SKM-1 treated with dmso at 0.1 percent for 144 hours (cell line): ENCODE measurements at regions not wholly inside any gene's neighbourhood (a gene's known extent, or its start where the extent isn't known, plus 50 kb on each side); places are given as distances from the start of the nearest gene placed in this dataset.
"Not testable (repeated sequence)": the region's sequence is repeated elsewhere in the genome, so short reads cannot be mapped to it uniquely, and the experiment has no call there.

Experiments used
- DNase-seq: peaks from one replicate; lab custom pipeline; 2025; ENCODE audit not compliant: unreplicated experiment; lab: John Stamatoyannopoulos, UW

- DNase-seq, result no peak
Measured at GRCh38 chrX:906586-906985, 276.0 kb downstream of the SHOX start.

GRCh38 chrX:905848-906566 lies 275.4 kb downstream of the SHOX start:
- no peak for DNase-seq

GRCh38 chrX:903116-903515 lies 272.5 kb downstream of the SHOX start:
- no peak for DNase-seq

GRCh38 chrX:896256-896655 lies 265.7 kb downstream of the SHOX start:
- no peak for DNase-seq

- DNase-seq, result no peak
Measured at GRCh38 chrX:889966-890651, 259.5 kb downstream of the SHOX start.

GRCh38 chrX:887724-888123 lies 257.1 kb downstream of the SHOX start:
- not testable (repeated sequence) for DNase-seq

- no peak for DNase-seq
Measured at GRCh38 chrX:883588-883987, 253.0 kb downstream of the SHOX start.

GRCh38 chrX:879756-880698 lies 249.4 kb downstream of the SHOX start:
- not testable (repeated sequence) for DNase-seq

GRCh38 chrX:874061-874460 lies 243.5 kb downstream of the SHOX start:
- DNase-seq, result no peak

- DNase-seq, result no peak
Measured at GRCh38 chrX:873016-873415, 242.4 kb downstream of the SHOX start.

GRCh38 chrX:872090-872489 lies 241.5 kb downstream of the SHOX start:
- no peak for DNase-seq

GRCh38 chrX:871626-872025 lies 241.0 kb downstream of the SHOX start:
- DNase-seq, result no peak

- DNase-seq, result no peak
Measured at GRCh38 chrX:867966-868647, 237.5 kb downstream of the SHOX start.

GRCh38 chrX:867502-867901 lies 236.9 kb downstream of the SHOX start:
- no peak for DNase-seq

- no peak for DNase-seq
Measured at GRCh38 chrX:866441-866990, 235.9 kb downstream of the SHOX start.

GRCh38 chrX:865422-865821 lies 234.8 kb downstream of the SHOX start:
- DNase-seq, result no peak

GRCh38 chrX:861921-862320 lies 231.3 kb downstream of the SHOX start:
- DNase-seq, result no peak

GRCh38 chrX:861340-861890 lies 230.8 kb downstream of the SHOX start:
- no peak for DNase-seq

GRCh38 chrX:859329-859728 lies 228.7 kb downstream of the SHOX start:
- DNase-seq, result no peak

GRCh38 chrX:858542-859078 lies 228.0 kb downstream of the SHOX start:
- no peak for DNase-seq
